Panc1 (cell line): ENCODE measurements at regions not wholly inside any gene's neighbourhood (a gene's known extent, or its start where the extent isn't known, plus 50 kb on each side); places are given as distances from the start of the nearest gene placed in this dataset.
A peak's percentile ranks its signal among the peaks of the same experiment; 100 is the strongest.

ENCODE experiments used
- ATAC-seq: fragments of 200-7000 bp; cut with Tn5 transposase; 2 replicates; pipeline ENCODE4 v1.9.1; 2020; ENCODE audit warnings: mild to moderate bottlenecking, moderate library complexity
- BruUV-seq: library from RNA; stranded (reverse); fragments of 400-500 nt; replicated peaks from 2 replicates; lab custom pipeline; 2021; lab: Mats Ljungman, UMichigan
- CTCF ChIA-PET: fragments of 300-600 bp; sonication (Branson Sonifier 250); formaldehyde crosslinking; loops from one replicate; lab custom pipeline; 2022; ENCODE audit warnings: antibody characterized with exemption; lab: Charles Lee
- POLR2A ChIA-PET: fragments of 300-600 bp; sonication (Branson Sonifier 250); formaldehyde crosslinking; loops from one replicate; lab custom pipeline; 2022; ENCODE audit warnings: antibody characterized with exemption; lab: Charles Lee
- DNase-seq: peaks from one replicate; pipeline ENCODE4 v3.0.0-alpha.2; 2010; ENCODE audit warnings: low read depth, low spot score
- H3K27ac ChIP-seq: 2 replicates; pipeline ENCODE4 v1.5.1; 2011; ENCODE audit warnings: mild to moderate bottlenecking, low read length, inconsistent platforms
- H3K27me3 ChIP-seq: fragments of 200-500 bp; sonication (Bioruptor generic); 2 replicates; pipeline ENCODE4 v1.6.0; 2014; ENCODE audit warnings: low read length, inconsistent platforms; ENCODE audit not compliant: control insufficient read depth, insufficient read depth
- H3K36me3 ChIP-seq: fragments of 200-500 bp; sonication (Bioruptor generic); 2 replicates; pipeline ENCODE4 v1.5.1; 2014; ENCODE audit warnings: inconsistent platforms, mild to moderate bottlenecking, low read length, moderate library complexity; ENCODE audit not compliant: control insufficient read depth, insufficient read depth
- H3K4me1 ChIP-seq: 2 replicates; pipeline ENCODE4 v1.5.1; 2011; ENCODE audit warnings: inconsistent platforms, mild to moderate bottlenecking, low read length, moderate library complexity; ENCODE audit not compliant: control insufficient read depth, insufficient read depth
- H3K4me3 ChIP-seq, 2 experiments: 2 replicates each; pipeline ENCODE4 v1.5.1; 2011 to 2012; ENCODE audit warnings: low read depth in 2 of 2, low read length in 2 of 2, mild to moderate bottlenecking in 2 of 2, inconsistent platforms in 1 of 2, moderate library complexity in 1 of 2
- H3K9me3 ChIP-seq: fragments of 200-500 bp; sonication (Bioruptor generic); 2 replicates; pipeline ENCODE4 v1.5.1; 2014; ENCODE audit warnings: low read depth, mild to moderate bottlenecking, inconsistent platforms, low read length, moderate library complexity; ENCODE audit not compliant: control insufficient read depth, insufficient read depth
- SIN3A ChIP-seq: IDR thresholded peaks from 2 replicates; pipeline ENCODE4 v1.6.1; 2012; ENCODE audit warnings: low read depth, mild to moderate bottlenecking, low read length, moderate library complexity, borderline replicate concordance; ENCODE audit not compliant: insufficient read depth
- TCF7L2 ChIP-seq: IDR thresholded peaks from 2 replicates; pipeline ENCODE4 v1.6.1; 2011; ENCODE audit warnings: mild to moderate bottlenecking, low read depth, low read length, inconsistent platforms
- in situ Hi-C: cut with HindIII; loops from 2 replicates; pipeline ENCODE4 v1.10.0; 2016; ENCODE audit warnings: low sequenced_read_pairs, low pct_unique_long_range_greater_than_20kb
- intact Hi-C: fragments of 100-400 bp; cut with micrococcal nuclease; formaldehyde crosslinking; loops from one replicate; pipeline ENCODE4 v1.10.0; 2022; ENCODE audit not compliant: unreplicated experiment
- TF ChIP-seq, protein P1 (sequence below), 2 experiments: IDR thresholded peaks; 2 replicates each; pipeline ENCODE4 v1.6.1; 2011 to 2012; ENCODE audit warnings: low read depth in 2 of 2, control low read depth in 1 of 2, low read length in 1 of 2, mild to moderate bottlenecking in 1 of 2, moderate library complexity in 1 of 2; ENCODE audit not compliant: insufficient read depth in 1 of 2
- TF ChIP-seq, protein P2 (sequence below): fragments of 450-650 bp; IDR thresholded peaks from 2 replicates; pipeline ENCODE4 v1.5.1; 2017; ENCODE audit warnings: mild to moderate bottlenecking

DNA sequence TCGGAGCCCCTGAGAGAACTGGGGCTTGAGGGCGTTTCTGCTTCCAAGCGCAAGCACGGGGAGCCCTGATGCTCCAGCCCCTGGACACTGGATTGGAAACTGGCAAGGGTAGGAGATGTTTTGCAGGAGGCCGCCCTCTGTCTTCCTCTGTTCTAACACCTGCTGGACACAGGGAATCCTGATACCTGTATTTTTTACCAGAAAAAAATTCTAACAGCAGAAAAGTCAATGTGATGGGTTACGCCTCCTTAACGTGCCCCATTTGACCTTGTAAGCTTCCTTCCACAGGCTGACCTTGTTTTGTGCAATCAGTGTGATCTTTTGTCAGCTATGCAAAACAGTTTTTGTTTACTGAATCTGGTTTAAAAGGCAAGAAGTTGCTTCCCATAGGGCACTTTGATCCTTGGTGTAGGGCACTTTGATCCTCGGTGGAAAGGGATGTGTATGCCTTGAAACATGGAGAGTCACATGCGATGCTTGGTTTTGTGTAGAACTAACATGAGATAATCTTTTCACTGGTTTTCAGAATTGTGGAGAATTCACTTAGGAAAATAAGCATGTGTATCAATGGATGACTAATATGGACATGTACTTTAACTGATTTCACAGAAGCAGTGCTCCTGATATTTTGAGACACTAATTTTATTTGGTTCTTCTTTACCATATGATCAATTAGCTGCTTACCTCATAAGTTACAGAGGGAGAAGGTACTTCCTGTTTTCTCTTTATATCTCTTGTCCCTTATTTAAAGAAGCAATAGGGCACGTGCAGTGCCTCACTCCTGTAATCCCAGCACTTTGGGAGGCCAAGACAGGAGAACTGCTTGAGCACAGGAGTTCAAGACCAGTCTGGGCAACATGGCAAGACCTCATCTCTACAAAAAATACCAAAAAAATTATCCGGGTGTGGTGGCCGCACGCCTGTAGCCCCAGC is 59.9 kb upstream of the MAP3K4 start:
- TF ChIP-seq SIN3A (no peak), TCF7L2 (peak; percentile 58; the same call in 1 of the 2 replicates)
- BruUV-seq = no TSS peak
- POLR2A ChIA-PET = no interaction called here
- Histone ChIP-seq H3K9me3 (no peaks in the 10 kb centered on the region), H3K27me3 (no peaks in the 10 kb centered on the region), H3K4me1 (peaks cover 4% of the 10 kb centered on the region; the same call in 1 of the 2 replicates), H3K27ac (no peak overlapping the region), H3K36me3 (no peaks in the 10 kb centered on the region), H3K4me3 (peak overlapping the region; percentile 46 to 70)
- intact Hi-C loops (loop anchor here (2.0 to 10.0 kb wide), 3 partner anchors 61 to 199 kb away; no protein-coding TSS in a partner anchor), in situ Hi-C loops (no loop called here)
- DNase-seq (no peak), ATAC-seq (peak; percentile 80)
- CTCF ChIA-PET = interaction anchor here (0.7 to 1.6 kb wide), 5 partner anchors 60 to 439 kb away, joined by 3 to 8 read pairs (median 4); partner anchors contain the start of gene MAP3K4

DNA sequence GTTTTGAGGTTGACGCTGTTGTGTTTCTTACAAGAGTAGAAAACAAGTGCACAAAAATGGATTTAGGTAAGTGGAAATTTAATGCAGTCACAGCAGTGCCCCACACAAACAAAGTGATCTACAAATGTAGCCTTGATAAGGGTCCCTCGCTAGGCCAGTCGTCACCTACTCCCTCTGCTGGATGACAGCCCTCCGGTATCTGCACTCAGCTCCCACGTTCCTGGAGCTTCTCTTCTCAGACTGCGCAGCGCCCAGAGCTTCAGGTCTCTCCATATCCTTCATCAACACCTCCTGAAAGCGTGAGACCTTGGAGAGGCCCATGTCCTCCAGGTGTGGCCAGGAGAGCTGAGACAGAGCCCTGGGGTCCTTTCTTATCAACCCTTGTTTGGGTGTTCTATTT is 58.3 kb upstream of the MAP3K4 start:
- intact Hi-C loops (loop anchor here (10.0 kb wide), 1 partner anchor 162 kb away; no protein-coding TSS in a partner anchor), in situ Hi-C loops (no loop called here)
- no peak for DNase-seq
- ATAC-seq = peak; percentile 60; the same call in 1 of the 2 replicates
- no peak overlapping the region for H3K4me3 ChIP-seq
- TF ChIP-seq, protein P1, sequence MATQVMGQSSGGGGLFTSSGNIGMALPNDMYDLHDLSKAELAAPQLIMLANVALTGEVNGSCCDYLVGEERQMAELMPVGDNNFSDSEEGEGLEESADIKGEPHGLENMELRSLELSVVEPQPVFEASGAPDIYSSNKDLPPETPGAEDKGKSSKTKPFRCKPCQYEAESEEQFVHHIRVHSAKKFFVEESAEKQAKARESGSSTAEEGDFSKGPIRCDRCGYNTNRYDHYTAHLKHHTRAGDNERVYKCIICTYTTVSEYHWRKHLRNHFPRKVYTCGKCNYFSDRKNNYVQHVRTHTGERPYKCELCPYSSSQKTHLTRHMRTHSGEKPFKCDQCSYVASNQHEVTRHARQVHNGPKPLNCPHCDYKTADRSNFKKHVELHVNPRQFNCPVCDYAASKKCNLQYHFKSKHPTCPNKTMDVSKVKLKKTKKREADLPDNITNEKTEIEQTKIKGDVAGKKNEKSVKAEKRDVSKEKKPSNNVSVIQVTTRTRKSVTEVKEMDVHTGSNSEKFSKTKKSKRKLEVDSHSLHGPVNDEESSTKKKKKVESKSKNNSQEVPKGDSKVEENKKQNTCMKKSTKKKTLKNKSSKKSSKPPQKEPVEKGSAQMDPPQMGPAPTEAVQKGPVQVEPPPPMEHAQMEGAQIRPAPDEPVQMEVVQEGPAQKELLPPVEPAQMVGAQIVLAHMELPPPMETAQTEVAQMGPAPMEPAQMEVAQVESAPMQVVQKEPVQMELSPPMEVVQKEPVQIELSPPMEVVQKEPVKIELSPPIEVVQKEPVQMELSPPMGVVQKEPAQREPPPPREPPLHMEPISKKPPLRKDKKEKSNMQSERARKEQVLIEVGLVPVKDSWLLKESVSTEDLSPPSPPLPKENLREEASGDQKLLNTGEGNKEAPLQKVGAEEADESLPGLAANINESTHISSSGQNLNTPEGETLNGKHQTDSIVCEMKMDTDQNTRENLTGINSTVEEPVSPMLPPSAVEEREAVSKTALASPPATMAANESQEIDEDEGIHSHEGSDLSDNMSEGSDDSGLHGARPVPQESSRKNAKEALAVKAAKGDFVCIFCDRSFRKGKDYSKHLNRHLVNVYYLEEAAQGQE (IDR thresholded peaks at IDR 0.05; ENCODE audit: insufficient read depth in 1 of 2, low read depth in 2 of 2, low read length in 1 of 2) = no peak
- TF ChIP-seq, protein P2, sequence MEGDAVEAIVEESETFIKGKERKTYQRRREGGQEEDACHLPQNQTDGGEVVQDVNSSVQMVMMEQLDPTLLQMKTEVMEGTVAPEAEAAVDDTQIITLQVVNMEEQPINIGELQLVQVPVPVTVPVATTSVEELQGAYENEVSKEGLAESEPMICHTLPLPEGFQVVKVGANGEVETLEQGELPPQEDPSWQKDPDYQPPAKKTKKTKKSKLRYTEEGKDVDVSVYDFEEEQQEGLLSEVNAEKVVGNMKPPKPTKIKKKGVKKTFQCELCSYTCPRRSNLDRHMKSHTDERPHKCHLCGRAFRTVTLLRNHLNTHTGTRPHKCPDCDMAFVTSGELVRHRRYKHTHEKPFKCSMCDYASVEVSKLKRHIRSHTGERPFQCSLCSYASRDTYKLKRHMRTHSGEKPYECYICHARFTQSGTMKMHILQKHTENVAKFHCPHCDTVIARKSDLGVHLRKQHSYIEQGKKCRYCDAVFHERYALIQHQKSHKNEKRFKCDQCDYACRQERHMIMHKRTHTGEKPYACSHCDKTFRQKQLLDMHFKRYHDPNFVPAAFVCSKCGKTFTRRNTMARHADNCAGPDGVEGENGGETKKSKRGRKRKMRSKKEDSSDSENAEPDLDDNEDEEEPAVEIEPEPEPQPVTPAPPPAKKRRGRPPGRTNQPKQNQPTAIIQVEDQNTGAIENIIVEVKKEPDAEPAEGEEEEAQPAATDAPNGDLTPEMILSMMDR = peak; percentile 65
- H3K27ac ChIP-seq = no peak overlapping the region
- BruUV-seq = no TSS peak
- H3K9me3 ChIP-seq = no peaks in the 10 kb centered on the region
- no peaks in the 10 kb centered on the region for H3K27me3 ChIP-seq
- H3K4me1 ChIP-seq = peaks cover 4% of the 10 kb centered on the region; the same call in 1 of the 2 replicates
- ChIA-PET POLR2A (no interaction called here), CTCF (interaction anchor here (0.6 kb wide), 1 partner anchor 13 kb away, joined by 7 read pairs; no protein-coding TSS in a partner anchor)
- H3K36me3 ChIP-seq = no peaks in the 10 kb centered on the region

DNA sequence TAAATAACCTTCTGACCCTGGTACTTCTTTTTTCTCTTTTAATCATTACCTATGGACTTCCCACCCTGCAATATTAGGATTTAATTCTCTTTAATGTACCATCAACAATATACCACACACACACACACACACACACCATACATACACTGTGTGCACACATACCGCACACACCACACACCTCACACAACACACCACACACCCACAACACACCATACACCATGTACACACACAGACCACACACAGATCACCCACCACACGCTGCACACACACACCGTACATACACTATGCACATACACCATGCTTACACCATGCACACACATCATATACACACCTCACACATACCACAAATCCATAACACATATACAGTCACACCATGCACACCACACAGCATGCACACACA is 57.4 kb upstream of the MAP3K4 start:
- in situ Hi-C loops = no loop called here
- no peaks in the 10 kb centered on the region for H3K9me3 ChIP-seq
- ChIA-PET POLR2A (no interaction called here), CTCF (interaction anchor here (0.9 kb wide), 1 partner anchor 440 kb away, joined by 3 read pairs; no protein-coding TSS in a partner anchor)
- no peak overlapping the region for H3K27ac ChIP-seq
- TF ChIP-seq TCF7L2 = no peak
- no peak for TF ChIP-seq SIN3A
- TF ChIP-seq, protein P1 (IDR thresholded peaks at IDR 0.05; ENCODE audit: insufficient read depth in 1 of 2, low read depth in 2 of 2, low read length in 1 of 2) = no peak
- TF ChIP-seq, protein P2 = no peak
- no peaks in the 10 kb centered on the region for H3K36me3 ChIP-seq
- no peak overlapping the region for H3K4me3 ChIP-seq
- H3K27me3 ChIP-seq = no peaks in the 10 kb centered on the region
- DNase-seq = no peak
- no peak for ATAC-seq
- peaks cover 4% of the 10 kb centered on the region; the same call in 1 of the 2 replicates for H3K4me1 ChIP-seq
- intact Hi-C loops = loop anchor here (10.0 kb wide), 1 partner anchor 161 kb away; no protein-coding TSS in a partner anchor
- BruUV-seq = no TSS peak
